ENCODE measurements at regions not wholly inside any gene's neighbourhood (a gene's known extent, or its start where the extent isn't known, plus 50 kb on each side); places are given as distances from the start of the nearest gene placed in this dataset.

DNA sequence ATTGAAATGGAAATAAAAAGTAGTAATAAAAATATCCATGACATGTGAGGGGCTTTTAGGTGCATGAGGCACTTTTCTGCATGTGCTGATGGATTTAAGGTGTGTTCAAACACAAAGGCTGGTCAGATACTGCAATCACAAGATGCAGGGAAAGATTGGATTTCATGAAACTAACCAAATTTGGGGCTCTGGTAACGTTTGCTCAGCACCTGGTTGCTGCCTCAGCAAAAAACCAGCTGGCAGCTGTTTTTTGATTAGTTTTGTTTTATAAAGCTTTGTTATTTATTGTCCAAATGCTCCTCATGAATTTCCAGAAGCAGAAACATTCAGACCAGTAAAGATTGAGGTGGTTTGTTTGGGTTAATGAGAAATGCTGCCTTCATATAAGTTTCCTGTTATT lies 195.7 kb upstream of the NRG3 start:
- DNase-seq (ENCODE audit: low read depth in 2 of 2), result no peak

DNA sequence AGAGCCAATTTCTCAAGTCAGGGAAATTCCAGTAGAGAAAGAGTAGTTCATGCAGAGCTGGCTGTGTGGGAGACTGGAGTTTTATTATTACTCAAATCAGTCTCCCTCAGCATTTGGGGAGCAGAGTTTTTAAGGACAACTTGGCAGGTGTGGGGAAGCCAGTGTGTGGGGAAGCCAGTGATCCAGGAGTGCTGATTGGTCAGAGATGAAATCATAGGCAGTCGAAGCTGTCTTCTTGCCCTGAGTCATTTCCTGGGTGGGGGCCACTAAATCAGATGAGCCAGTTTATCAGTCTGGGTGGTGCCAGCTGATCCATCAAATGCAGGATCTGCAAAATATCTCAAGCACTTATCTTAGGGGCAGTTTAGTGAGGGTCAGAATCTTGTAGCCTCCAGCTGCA lies 194.6 kb upstream of the NRG3 start:
- TF ChIP-seq EZH2 (IDR thresholded peaks at IDR 0.05; ENCODE audit: low read length, missing control alignments), result no peak
- TF ChIP-seq, protein P1, sequence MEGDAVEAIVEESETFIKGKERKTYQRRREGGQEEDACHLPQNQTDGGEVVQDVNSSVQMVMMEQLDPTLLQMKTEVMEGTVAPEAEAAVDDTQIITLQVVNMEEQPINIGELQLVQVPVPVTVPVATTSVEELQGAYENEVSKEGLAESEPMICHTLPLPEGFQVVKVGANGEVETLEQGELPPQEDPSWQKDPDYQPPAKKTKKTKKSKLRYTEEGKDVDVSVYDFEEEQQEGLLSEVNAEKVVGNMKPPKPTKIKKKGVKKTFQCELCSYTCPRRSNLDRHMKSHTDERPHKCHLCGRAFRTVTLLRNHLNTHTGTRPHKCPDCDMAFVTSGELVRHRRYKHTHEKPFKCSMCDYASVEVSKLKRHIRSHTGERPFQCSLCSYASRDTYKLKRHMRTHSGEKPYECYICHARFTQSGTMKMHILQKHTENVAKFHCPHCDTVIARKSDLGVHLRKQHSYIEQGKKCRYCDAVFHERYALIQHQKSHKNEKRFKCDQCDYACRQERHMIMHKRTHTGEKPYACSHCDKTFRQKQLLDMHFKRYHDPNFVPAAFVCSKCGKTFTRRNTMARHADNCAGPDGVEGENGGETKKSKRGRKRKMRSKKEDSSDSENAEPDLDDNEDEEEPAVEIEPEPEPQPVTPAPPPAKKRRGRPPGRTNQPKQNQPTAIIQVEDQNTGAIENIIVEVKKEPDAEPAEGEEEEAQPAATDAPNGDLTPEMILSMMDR (conservative IDR thresholded peaks at IDR 0.05 in 1 of 2, IDR thresholded peaks at IDR 0.05 in 1 of 2; ENCODE audit: low read depth in 1 of 2, low read length in 2 of 2), result no peak
- Histone ChIP-seq H2AFZ (ENCODE audit: low read length) (no peak overlapping the region), H3K27ac (ENCODE audit: insufficient read depth, low read length) (no peak overlapping the region), H4K20me1 (ENCODE audit: control insufficient read depth, extremely low read depth, insufficient read depth, low read length) (no peaks in the 10 kb centered on the region), H3K4me1 (ENCODE audit: control insufficient read depth, extremely low read depth, insufficient read depth, low read length) (no peaks in the 10 kb centered on the region), H3K9me3 (ENCODE audit: control insufficient read depth, insufficient read depth, low read depth, low read length) (no peaks in the 10 kb centered on the region), H3K79me2 (ENCODE audit: control insufficient read depth, insufficient read depth, low read length) (no peaks in the 10 kb centered on the region), H3K36me3 (ENCODE audit: control insufficient read depth, insufficient read depth, low read length) (no peaks in the 10 kb centered on the region), H3K4me2 (ENCODE audit: extremely low read depth, insufficient read depth, low read length) (no peak overlapping the region), H3K4me3 (replicated peaks in 1 of 4; ENCODE audit: control extremely low read depth in 1 of 4, insufficient read depth in 1 of 4, low read depth in 3 of 4, low read length in 4 of 4) (no peak overlapping the region), H3K9ac (ENCODE audit: insufficient read depth, low read length) (no peak overlapping the region), H3K27me3 (ENCODE audit: control insufficient read depth, insufficient read depth, low read length) (no peaks in the 10 kb centered on the region)
- DNase-seq (ENCODE audit: low read depth in 2 of 2), result no peak

More for the DNA sequence above, 195.7 kb upstream of the NRG3 start:
- no peak overlapping the region for H3K4me2 ChIP-seq (ENCODE audit: extremely low read depth, insufficient read depth, low read length)
- H3K4me1 ChIP-seq (ENCODE audit: control insufficient read depth, extremely low read depth, insufficient read depth, low read length), result no peaks in the 10 kb centered on the region
- H3K27ac ChIP-seq (ENCODE audit: insufficient read depth, low read length), result no peak overlapping the region
- no peaks in the 10 kb centered on the region for H3K36me3 ChIP-seq (ENCODE audit: control insufficient read depth, insufficient read depth, low read length)
- no peaks in the 10 kb centered on the region for H3K79me2 ChIP-seq (ENCODE audit: control insufficient read depth, insufficient read depth, low read length)
- H3K9me3 ChIP-seq (ENCODE audit: control insufficient read depth, insufficient read depth, low read depth, low read length), result no peaks in the 10 kb centered on the region
- no peaks in the 10 kb centered on the region for H3K27me3 ChIP-seq (ENCODE audit: control insufficient read depth, insufficient read depth, low read length)
- no peak overlapping the region for H3K9ac ChIP-seq (ENCODE audit: insufficient read depth, low read length)
- no peaks in the 10 kb centered on the region for H4K20me1 ChIP-seq (ENCODE audit: control insufficient read depth, extremely low read depth, insufficient read depth, low read length)
- TF ChIP-seq, protein P1 (conservative IDR thresholded peaks at IDR 0.05 in 1 of 2, IDR thresholded peaks at IDR 0.05 in 1 of 2; ENCODE audit: low read depth in 1 of 2, low read length in 2 of 2), result no peak
- TF ChIP-seq EZH2 (IDR thresholded peaks at IDR 0.05; ENCODE audit: low read length, missing control alignments), result no peak
- H2AFZ ChIP-seq (ENCODE audit: low read length), result no peak overlapping the region
- H3K4me3 ChIP-seq (replicated peaks in 1 of 4; ENCODE audit: control extremely low read depth in 1 of 4, insufficient read depth in 1 of 4, low read depth in 3 of 4, low read length in 4 of 4), result no peak overlapping the region

DNA sequence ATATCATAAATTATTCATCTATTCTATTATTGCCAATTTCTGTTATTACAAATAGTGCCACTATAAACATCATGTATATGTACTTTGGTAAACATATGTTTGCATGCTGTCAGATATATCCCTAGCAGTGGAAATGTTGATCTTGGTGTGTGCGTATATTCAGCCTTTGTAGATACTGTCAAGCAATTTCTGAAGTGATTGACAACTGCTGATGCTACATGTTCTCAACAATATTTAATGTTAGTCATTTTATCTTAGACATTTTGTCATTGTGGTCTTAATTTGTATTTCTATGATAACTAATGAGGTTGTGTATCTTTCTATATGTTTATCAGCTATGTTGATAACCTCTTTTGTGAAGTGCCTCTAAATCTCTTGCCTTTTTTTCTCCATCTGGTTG lies 186.5 kb upstream of the NRG3 start:
- TF ChIP-seq EZH2 (IDR thresholded peaks at IDR 0.05; ENCODE audit: low read length, missing control alignments), result no peak
- TF ChIP-seq, protein P1 (conservative IDR thresholded peaks at IDR 0.05 in 1 of 2, IDR thresholded peaks at IDR 0.05 in 1 of 2; ENCODE audit: low read depth in 1 of 2, low read length in 2 of 2), result no peak
- H3K4me3 ChIP-seq (replicated peaks in 1 of 4; ENCODE audit: control extremely low read depth in 1 of 4, insufficient read depth in 1 of 4, low read depth in 3 of 4, low read length in 4 of 4), result no peak overlapping the region
- no peak for DNase-seq (ENCODE audit: low read depth in 2 of 2)
- no peak overlapping the region for H2AFZ ChIP-seq (ENCODE audit: low read length)
- no peak overlapping the region for H3K9ac ChIP-seq (ENCODE audit: insufficient read depth, low read length)
- H3K27ac ChIP-seq (ENCODE audit: insufficient read depth, low read length), result no peak overlapping the region
- H4K20me1 ChIP-seq (ENCODE audit: control insufficient read depth, extremely low read depth, insufficient read depth, low read length), result no peaks in the 10 kb centered on the region
- no peaks in the 10 kb centered on the region for H3K36me3 ChIP-seq (ENCODE audit: control insufficient read depth, insufficient read depth, low read length)
- H3K4me1 ChIP-seq (ENCODE audit: control insufficient read depth, extremely low read depth, insufficient read depth, low read length), result no peaks in the 10 kb centered on the region
- no peaks in the 10 kb centered on the region for H3K27me3 ChIP-seq (ENCODE audit: control insufficient read depth, insufficient read depth, low read length)
- H3K79me2 ChIP-seq (ENCODE audit: control insufficient read depth, insufficient read depth, low read length), result no peaks in the 10 kb centered on the region
- H3K9me3 ChIP-seq (ENCODE audit: control insufficient read depth, insufficient read depth, low read depth, low read length), result no peaks in the 10 kb centered on the region
- H3K4me2 ChIP-seq (ENCODE audit: extremely low read depth, insufficient read depth, low read length), result no peak overlapping the region

All from fibroblast of lung (primary cell).